Tongue (tissue), 1 donor: ENCODE measurements at regions not wholly inside any gene's neighbourhood (a gene's known extent, or its start where the extent isn't known, plus 50 kb on each side); places are given as distances from the start of the nearest gene placed in this dataset.
"Not testable (repeated sequence)": the region's sequence is repeated elsewhere in the genome, so short reads cannot be mapped to it uniquely, and the experiment has no call there.

Experiments
- DNase-seq: peaks from one replicate; pipeline ENCODE4 v3.0.0-alpha.2; 2015

DNA sequence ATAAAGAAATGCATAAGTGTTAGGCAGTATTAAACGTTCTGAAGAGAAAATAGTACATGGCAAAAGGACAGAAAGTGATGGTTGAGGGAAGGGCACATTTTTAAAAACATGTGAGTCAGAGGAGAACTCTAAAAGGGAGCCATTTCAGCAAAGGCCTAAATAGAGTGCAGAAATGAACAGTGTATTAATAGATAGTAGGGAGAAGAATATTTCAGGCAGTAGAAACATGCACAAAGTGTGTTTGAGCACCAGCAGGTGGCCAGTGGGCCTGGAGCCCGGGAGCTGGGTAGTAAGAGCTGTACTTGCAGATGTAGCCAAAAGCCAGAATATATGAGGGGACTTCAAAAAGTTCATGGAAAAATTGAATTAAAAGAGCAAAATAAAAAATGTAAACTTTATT, 288.1 kb upstream of the FIGN start:
- DNase-seq: peak; percentile 40

DNA sequence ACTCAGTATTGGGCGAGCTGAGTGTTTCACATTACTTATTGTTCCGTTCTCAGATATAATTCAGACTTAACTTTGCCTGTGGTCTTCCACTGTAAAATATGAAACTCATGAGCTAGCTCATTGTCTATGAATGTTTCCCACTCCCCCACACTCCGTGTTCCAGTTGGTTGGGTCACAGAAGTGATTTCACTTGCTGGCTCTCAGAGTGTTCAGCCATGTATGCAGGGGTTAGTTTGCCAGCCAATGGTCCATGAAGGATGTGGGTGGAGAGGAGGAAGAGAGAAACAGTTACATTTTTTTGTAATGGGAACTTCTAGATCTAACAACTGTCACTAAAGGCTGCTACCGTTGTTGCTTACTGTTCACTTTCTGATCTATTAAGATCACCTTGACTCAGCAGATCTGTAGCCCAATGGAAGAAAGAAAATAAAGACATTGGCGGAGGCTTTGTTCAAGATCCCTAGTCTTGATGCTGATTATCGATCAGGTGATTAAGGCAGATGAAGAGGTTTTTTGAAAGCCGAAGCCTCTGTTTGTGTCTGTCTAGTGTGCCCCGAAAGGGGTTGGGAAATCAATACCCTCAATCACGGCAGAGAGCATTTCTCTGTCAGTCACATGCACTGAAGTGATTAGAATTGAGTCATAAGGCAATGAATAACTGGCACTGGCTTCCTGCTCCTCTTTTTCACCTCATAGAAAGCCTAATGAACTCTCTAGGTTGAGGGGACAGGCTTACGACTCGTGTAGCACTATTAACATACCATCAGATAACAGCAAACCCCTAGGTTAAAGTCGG, 279.7 kb upstream of the FIGN start:
- DNase-seq: peak; percentile 58

DNA sequence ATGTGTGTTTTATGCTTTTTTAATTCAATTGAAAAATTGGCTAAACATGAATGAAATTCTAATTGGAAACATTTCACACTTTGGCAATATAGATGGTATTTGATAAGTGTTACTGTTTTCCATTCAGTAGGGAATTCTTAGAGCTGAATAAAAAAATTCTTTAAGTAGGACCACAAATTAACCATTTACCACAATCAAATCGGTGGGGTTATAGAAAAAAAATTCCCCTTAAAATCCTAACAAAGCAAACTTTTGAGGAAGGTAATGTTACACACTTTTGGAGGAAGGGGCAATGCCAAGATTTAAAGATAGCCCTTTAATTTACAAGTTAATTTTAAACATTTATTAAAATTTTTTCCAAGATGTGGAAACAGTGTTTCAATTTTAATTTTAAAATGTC, 279.0 kb upstream of the FIGN start:
- no peak for DNase-seq

DNA sequence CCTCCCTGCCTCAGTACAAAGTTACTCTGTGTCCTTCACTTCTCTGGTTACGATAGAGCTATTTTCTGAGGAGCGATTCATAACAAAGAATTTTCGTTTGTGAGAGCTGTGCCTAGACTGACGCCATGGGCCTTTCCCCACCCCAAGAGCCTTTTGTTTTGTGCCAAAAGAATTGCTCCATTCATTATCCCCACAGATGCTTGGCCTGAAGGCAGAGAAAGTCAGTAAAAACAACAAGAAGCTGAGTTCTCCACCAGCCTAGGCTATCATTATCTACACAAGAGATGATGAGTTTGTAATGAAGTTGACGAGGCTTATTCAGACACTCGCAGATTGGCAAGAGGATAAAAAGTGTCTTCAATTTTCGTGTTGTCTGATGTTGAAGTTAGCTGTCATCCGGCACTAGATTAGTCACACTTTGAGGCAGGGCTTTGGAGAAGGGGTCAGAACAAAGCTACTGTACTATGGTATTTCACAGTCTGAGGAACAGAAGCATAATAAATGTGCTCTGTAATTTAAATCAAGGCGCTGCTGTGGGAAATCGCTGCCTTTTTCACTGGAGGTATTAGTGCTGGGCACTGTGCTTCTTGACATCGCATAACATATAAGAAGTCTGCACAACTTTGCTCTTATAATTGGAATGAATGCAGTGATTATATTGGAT, 278.4 kb upstream of the FIGN start:
- peak; percentile 65 for DNase-seq

DNA sequence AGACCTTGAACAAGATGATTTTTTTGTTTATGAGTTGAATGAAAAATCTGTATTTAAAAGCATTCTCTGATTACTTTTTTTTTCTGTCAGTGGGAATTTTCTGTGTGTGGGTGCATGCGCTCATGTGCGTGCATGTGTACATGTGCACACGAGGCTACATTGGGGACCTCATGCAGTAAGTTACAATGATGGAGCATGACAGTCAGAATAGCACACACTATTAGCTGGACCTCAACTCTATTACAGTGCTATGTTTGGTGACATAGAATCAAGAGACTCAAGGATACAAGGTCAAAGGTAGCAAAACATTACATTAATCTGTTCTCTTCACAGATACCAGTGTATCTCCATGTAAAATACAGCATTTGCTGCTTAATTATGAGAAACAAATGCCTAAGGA, 276.8 kb upstream of the FIGN start:
- no peak for DNase-seq

DNA sequence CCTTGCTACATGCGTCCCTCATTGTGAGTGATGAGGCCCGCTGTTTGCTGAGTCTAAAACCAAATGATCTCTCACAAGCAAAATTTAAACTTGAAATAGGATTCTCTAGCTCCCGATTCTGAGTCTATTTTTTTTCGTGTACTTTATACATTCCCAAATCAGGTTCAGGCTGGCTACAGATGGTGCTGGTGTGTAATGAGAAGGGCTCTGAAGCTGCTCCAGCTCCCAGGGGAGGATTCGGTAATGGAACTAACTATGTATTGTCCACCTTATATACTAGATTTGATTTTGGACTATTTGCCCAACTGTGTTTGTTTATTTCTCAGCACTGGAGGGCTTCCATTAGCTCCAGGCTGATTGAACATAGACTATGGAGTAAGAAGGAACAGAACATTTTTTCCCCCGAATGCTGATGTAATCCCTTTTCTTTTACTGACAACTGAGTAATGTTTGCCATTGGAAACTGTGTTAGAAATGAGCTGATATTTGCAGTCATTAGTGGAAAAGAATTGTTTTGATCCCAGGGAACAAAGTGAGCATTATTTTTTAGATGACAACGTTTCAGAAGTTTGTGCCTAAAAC, 274.0 kb upstream of the FIGN start:
- peak; percentile 30 for DNase-seq

DNA sequence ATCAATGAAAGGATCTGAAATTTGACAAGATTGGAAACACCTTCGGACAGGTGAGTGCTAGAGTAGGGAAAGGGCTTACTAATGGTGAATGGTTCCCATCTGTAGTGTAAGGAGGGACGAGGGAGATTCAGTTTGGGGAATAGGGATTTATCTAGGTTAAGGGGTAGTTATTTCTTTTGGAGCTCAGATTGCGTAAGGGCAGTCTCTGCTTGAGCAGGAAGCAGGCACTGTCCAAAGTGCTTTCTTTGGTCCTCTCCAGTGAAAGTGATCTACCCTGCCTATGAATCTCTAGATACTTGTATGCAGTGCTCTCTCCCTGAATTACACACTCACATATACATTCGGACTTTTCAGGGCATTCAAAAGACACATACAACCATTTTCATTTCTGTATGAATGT, 272.9 kb upstream of the FIGN start:
- DNase-seq: no peak

DNA sequence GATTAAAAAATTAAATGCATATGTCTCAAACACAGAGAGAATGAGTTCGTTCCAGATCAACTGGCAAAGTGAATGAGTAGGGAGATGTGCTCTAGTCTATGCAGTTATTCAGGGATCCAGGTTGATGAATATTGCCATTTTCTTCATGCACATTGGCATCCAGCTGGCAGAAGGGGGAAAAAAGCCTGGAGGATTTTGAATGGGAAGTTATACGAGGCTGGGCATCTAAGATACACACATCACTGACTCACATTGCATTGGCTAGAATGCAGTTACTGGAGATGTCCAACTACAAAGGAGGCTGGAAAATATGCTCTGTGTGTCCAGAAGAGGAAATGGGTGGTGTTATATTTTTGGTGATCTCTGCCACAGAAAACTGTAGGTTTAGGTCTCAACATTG, 270.9 kb upstream of the FIGN start:
- no peak for DNase-seq

DNA sequence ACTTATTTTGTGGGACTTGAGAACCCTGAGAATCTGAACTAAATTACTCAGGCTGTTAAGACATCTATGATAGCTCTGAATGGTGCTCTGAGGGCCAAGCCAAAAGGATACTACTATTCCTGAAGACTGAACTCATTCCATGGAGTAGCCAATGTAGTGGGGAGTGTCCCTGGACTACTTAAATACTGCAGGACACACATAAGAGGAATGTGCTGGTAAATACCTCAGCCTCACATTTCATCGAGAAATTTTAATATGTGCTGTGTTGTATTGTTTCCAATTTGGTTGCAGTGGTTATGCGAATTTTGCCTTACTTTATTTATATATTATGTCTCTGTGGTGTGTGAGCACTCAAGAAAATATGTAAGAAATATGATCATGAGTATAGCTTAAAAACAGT, 264.4 kb upstream of the FIGN start:
- no peak for DNase-seq

DNA sequence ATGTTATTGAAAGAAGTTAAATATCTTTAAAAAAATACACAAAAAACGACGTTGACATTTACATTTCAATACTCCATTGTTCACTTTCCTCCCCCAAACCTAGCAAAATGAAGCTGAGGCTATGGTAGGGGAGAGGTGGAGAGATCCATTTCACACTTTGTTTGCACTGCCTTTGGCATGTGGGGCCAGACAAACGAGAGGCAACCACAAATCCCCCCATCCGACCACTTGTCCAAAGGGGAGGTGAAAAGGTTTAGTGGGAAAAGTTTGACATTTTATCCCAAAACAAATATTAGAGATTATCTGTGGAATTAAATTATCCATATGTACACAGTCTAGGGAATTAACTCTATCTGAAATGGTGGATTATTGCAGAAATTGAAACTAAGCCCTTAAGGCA, 261.7 kb upstream of the FIGN start:
- DNase-seq: no peak

DNA sequence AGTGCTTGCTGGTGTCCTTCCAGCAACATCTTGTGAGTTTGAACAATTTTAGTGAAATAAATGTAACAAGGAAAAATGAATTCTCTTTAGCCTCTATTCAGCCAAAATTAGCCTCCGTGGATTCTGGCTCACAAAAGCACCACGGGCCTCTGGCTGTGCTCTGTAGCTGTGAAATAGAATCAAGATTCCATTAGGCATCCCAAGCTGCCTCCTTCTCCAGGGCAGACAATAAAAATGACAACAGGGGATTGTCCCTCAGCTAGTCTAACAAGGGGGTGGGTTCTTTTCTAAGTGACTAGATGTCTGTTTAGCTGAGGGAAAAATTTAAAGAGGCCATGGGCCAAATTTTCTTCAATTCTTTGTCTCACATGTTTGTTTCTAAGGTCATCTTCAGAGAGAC, 254.7 kb upstream of the FIGN start:
- DNase-seq: no peak

DNA sequence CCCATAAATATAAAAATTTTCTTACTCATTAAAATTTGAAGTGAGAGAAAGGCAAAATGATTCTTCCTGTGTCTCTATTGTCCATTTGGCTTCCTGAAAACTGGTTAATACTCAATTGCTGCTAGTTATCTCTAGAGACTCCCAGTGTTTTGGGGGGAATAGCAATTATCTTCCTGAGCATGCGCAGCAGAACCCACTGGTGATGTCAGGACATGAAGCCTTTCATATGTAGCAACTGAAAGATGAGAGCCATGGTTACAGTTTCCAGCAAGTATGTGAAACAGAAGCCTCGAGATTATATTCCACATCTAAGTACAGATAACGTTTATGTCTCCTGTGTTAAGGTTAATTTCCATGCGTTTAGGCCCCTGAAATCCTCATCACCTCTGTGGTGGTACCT, 254.3 kb upstream of the FIGN start:
- no peak for DNase-seq

DNA sequence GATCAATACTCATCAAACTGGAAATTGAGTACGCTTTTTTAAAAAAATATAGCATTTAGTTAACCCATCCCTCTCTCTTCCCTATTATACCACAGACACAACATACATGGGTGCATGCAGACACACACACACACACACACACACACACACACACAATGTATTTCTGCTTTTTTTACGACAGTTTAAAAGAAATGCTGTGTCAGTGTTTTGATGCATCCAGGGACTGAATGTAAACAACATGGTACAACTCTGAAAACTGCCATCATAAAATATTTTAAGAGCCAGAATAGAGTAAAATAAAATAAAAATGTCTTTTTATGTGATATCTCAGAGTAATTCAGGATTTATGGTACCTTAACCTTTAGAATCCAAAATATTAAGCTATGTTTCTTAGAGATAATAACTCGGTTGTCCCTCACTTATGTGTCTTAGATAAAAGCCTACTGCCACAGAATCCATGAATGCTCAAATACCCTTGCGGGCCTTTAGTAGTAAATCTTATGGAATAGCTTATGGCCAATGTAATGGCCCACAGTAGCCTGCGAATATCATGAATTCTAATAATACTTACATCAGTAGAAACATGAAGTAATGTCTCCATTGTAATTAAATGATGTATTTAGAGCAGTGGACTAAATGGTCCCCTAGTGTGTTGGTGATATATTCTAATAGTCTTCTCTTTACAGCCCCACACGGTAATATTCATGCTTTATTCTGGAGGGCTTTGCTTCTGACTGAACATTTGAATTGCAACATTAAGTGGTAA, 251.6 kb upstream of the FIGN start:
- DNase-seq: no peak

DNA sequence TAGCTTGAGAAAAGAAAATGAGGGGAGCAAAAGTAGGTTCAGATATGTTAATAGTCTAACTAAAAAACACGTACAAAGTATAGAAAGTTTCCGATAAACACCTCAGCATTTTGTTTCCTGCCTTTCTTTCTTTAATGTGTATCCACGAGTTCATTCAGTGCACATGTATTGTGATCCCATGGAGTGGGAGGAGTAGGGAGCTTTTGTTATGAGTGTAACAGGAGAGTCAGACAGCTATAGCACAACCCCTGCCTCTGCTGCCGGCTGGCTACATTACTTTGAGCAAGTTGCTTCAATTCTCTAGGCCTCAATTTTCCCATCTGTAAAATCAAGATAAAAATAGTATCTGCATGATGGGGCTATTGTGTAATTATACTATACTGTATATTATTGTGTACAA, 249.2 kb upstream of the FIGN start:
- no peak for DNase-seq

DNA sequence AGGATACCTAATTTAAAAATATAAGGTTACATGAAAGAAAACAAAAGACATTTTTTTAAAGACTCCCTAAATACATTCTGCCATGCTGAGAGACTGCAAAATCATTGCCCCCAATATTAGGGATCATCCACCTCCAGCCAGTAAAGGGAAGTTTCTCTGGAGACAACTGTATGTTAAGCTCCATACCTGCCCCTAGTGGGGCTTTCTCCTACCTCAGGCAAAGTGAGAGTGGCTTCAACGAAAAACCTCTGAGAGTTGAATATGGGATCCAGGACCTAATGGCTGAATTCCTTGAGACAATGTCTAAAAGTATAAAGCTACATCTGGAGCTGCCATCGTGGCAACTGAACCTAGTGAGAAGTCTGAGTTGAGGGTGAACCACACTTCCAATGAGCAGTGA, 248.1 kb upstream of the FIGN start:
- no peak for DNase-seq

DNA sequence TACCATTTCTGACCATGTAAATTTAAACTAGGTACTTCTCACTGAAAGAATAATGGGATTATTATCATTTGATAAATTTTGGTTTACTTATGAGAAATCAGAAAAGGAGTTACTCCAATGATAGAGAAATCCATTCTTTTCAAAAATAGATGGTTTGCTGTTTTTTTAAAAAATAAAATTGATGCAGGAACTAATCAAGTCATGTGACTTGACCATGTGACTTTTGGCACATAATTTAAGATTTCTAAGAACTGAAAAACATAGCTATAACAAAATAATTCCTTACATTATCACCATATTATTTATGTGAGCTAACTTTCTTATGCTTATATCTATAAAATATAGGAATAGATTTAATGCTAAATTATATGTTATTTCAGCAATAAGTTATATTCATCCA, 247.1 kb upstream of the FIGN start:
- DNase-seq: no peak

DNA sequence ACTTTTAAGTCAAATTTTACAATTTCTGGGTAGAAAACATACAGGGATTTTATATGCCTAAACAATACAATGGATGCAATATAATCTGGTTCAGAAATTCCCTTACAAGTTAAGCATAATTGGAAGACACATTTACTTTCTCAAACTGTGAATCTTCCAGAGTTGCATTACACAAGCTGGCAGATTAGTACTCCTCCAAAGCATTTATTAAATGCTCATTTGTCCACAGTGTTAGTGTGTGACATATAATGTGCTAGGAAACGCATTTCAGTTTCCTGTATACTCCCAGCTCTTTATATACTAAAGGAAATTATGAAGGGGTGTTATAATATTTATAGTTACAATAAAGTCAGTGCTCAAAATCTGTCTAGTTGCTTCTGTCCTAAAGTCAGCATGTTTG, 239.0 kb upstream of the FIGN start:
- DNase-seq: no peak

DNA sequence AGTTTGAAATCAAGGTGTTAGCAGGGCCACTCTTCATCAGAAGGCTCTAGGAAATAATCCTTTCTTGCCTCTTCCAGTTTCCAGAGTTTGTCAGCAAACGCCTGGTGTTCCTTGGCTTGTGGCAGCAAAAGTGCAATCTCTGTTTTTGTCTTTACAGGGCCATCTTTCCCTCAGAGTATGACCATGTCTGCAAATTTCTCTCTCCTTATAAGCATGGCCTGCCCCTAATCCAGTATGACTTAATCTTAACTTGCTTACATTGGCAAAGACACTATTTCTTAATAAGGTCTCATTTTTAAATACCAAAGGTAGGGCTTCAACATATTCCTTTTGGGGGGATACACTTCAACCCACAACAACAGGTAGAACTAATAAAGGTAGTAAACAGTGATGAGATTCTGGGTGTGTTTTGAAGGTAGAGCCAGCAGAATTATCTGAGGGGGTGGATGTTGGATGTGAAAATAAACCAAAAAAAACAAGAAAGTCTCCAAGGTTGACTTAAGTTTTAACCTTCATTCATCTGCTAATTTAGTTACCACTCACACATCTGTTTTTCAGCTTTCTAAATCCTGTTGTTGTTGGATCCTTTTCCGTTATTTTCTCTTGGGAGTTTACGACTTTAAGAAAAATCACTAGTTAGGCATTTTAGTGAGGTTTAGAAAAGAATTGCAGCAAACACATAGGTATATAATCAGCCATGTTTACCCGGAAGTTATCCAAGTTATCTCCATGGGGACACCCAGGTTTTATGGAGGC, 234.4 kb upstream of the FIGN start:
- peak; percentile 64 for DNase-seq

DNA sequence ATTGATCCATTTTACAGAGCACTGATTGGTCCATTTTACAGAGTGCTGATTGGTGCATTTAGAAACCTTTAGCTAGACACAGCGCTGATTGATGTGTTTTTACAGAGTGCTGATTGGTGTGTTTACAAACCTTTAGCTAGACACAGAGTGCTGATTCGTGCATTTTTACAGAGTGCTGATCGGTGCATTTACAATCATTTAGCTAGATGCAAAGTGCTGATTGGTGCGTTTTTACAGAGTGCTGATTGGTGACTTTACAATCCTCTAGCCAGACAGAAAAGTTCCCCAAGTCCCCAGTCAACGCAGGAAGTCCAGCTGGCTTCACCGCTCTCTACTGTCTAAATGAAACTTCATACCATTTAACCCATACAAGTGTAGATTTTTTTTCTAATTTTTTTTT, 228.5 kb upstream of the FIGN start:
- DNase-seq: not testable (repeated sequence)

DNA sequence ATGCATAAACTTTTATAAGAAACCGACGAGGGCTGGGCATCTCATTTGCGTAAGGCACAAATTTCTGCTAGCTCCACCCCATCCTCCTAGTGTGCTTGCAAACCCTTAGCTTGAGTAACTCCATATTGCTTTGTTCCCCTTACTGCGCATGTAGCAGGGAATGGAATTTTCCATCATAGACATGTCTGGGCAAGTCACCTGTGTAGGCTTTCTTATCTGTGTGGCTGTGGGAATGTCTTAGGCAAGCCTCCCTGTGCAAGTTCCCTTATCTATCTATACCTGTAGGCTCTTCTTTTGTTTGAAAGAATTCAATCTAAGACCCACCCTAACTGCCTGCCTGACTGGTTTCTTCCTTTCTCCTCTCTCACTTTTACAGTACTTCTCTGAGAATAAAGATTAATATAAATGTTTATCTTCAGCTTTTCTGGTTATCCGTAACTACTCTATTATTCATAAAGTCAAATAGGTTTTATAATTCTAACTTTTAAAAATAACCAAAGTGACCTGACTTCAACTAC, 217.6 kb upstream of the FIGN start:
- DNase-seq: no peak

DNA sequence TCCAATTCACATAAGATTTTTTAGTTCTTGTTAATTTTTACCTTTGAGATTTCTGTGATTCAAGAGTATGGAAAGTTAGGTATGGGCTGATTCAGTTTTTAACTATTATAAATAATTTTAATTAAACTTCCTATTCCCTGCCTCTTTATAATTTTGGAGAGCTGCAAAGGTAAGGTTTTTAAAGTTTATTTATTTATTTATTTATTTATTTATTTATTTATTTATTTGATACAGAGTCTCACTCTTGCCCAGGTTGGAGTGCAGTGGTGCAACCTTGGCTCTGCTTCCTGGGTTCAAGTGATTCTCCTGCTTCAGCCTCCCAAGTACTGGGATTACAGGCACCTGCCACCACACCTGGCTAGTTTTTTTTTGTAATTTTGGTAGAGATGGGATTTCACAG, 215.5 kb upstream of the FIGN start:
- DNase-seq: no peak

DNA sequence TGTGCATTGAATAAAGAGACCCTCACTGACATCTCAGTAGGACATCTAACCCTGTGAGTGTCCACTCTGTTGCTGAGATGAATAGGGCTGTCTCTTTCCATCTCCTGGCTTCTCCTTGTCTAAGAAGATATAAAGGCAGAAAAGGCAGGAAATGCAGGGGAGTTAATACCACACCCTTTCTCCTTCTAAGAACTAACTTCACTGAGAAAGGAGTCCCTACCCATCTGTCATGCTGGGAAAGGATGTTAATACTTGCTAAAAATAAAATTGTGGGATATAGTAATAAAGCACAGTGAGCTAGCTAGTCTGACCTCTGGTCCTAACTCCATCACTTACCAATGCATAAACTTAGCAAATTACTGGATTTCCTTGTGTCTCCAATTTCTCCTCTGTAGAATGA, 213.9 kb upstream of the FIGN start:
- DNase-seq: no peak
